Neural crest cell (in vitro differentiated cells): ENCODE measurements at regions not wholly inside any gene's neighbourhood (a gene's known extent, or its start where the extent isn't known, plus 50 kb on each side); places are given as distances from the start of the nearest gene placed in this dataset.

Experiments
- DNase-seq: peaks from one replicate; pipeline ENCODE4 v3.0.0; 2021; ENCODE audit warnings: low read depth, mixed read lengths, low spot score
- H3K27ac Mint-ChIP-seq: one replicate; pipeline ENCODE4 v1.8.0; 2021; ENCODE audit warnings: mild to moderate bottlenecking, mixed read lengths; ENCODE audit not compliant: unreplicated experiment
- H3K27me3 Mint-ChIP-seq: 2 replicates; pipeline ENCODE4 v1.8.0; 2021; ENCODE audit warnings: low read depth, mild to moderate bottlenecking, mixed read lengths
- H3K36me3 Mint-ChIP-seq: 2 replicates; pipeline ENCODE4 v1.8.0; 2021; ENCODE audit warnings: low read depth, mild to moderate bottlenecking, mixed read lengths
- H3K4me1 Mint-ChIP-seq: 2 replicates; pipeline ENCODE4 v1.8.0; 2021; ENCODE audit warnings: mixed read lengths
- H3K4me3 Mint-ChIP-seq: one replicate; pipeline ENCODE4 v1.8.0; 2021; ENCODE audit warnings: mild to moderate bottlenecking, mixed read lengths
- H3K9me3 Mint-ChIP-seq: 2 replicates; pipeline ENCODE4 v1.8.0; 2021; ENCODE audit warnings: mixed read lengths
- CTCF ChIP-seq: fragments of 200-600 bp; sonication (generic); conservative IDR thresholded peaks from 2 replicates; pipeline ENCODE4 v1.5.0; 2021; ENCODE audit warnings: antibody characterized with exemption, mild to moderate bottlenecking

- H3K27ac Mint-ChIP-seq: peak overlapping the region; percentile 89
- peak; percentile 13 for DNase-seq
- H3K4me3 Mint-ChIP-seq: no peak overlapping the region
- H3K27me3 Mint-ChIP-seq: peaks cover 3% of the 10 kb centered on the region
- H3K9me3 Mint-ChIP-seq: no peaks in the 10 kb centered on the region
- H3K36me3 Mint-ChIP-seq: no peaks in the 10 kb centered on the region
- no peak for TF ChIP-seq CTCF
- peaks cover 25% of the 10 kb centered on the region for H3K4me1 Mint-ChIP-seq
Observed at GRCh38 chr2:88329815-88330603, 122.5 kb downstream of the FOXI3 start.

- H3K9me3 Mint-ChIP-seq: no peaks in the 10 kb centered on the region
Observed at GRCh38 chr2:88321449-88322248, 130.8 kb downstream of the FOXI3 start.

GRCh38 chr2:88320076-88320773 lies 132.3 kb downstream of the FOXI3 start:
- DNase-seq: no peak
- Mint-ChIP-seq H3K36me3 (no peaks in the 10 kb centered on the region), H3K4me3 (no peak overlapping the region), H3K27ac (peak overlapping the region; percentile 52), H3K27me3 (no peaks in the 10 kb centered on the region), H3K4me1 (peaks cover 8% of the 10 kb centered on the region), H3K9me3 (no peaks in the 10 kb centered on the region)
- no peak for TF ChIP-seq CTCF

More at GRCh38 chr2:88321449-88322248, 130.8 kb downstream of the FOXI3 start:
- Mint-ChIP-seq H3K4me1 (peaks cover 14% of the 10 kb centered on the region), H3K36me3 (no peaks in the 10 kb centered on the region), H3K4me3 (no peak overlapping the region), H3K27ac (no peak overlapping the region), H3K27me3 (no peaks in the 10 kb centered on the region)
- TF ChIP-seq CTCF: no peak
- no peak for DNase-seq

GRCh38 chr2:88318956-88319330 lies 133.6 kb downstream of the FOXI3 start:
- Mint-ChIP-seq H3K4me1 (peaks cover 8% of the 10 kb centered on the region), H3K4me3 (no peak overlapping the region), H3K9me3 (peaks cover 2% of the 10 kb centered on the region)

More at GRCh38 chr2:88318956-88319330, 133.6 kb downstream of the FOXI3 start:
- no peak overlapping the region for H3K27ac Mint-ChIP-seq
- no peaks in the 10 kb centered on the region for H3K27me3 Mint-ChIP-seq
- no peak for DNase-seq
- no peaks in the 10 kb centered on the region for H3K36me3 Mint-ChIP-seq
- no peak for TF ChIP-seq CTCF
